Left ventricle myocardium inferior (tissue), 1 donor: ENCODE measurements at regions not wholly inside any gene's neighbourhood (a gene's known extent, or its start where the extent isn't known, plus 50 kb on each side); places are given as distances from the start of the nearest gene placed in this dataset.

Experiments
- DNase-seq: peaks from one replicate; pipeline ENCODE4 v3.0.0-alpha.2; 2020
- H3K27ac ChIP-seq: fragments of 200-600 bp; replicated peaks from 2 replicates; pipeline ENCODE4 v1.8.0; 2021
- H3K27me3 ChIP-seq: fragments of 200-600 bp; 2 replicates; pipeline ENCODE4 v1.8.0; 2021; ENCODE audit warnings: low read depth
- H3K36me3 ChIP-seq: fragments of 200-600 bp; 2 replicates; pipeline ENCODE4 v1.8.0; 2021
- H3K4me1 ChIP-seq: fragments of 200-600 bp; 2 replicates; pipeline ENCODE4 v1.8.0; 2021
- H3K4me3 ChIP-seq: fragments of 200-600 bp; 2 replicates; pipeline ENCODE4 v1.8.0; 2021; ENCODE audit warnings: mild to moderate bottlenecking, moderate library complexity
- H3K9me3 ChIP-seq: fragments of 200-600 bp; replicated peaks from 2 replicates; pipeline ENCODE4 v1.8.0; 2021
- CTCF ChIP-seq: fragments of 200-600 bp; IDR thresholded peaks from 2 replicates; pipeline ENCODE4 v1.8.0; 2021; ENCODE audit warnings: antibody characterized with exemption, mild to moderate bottlenecking, borderline replicate concordance
- intact Hi-C: fragments of 100-400 bp; cut with micrococcal nuclease; formaldehyde crosslinking; loops from one replicate; pipeline ENCODE4 v1.11.0; 2022
- donor health status: DM: no; HTN: yes; CAD: no; lungs with severe emphysema.

GRCh38 chr1:199724049-199724448 lies 303.5 kb upstream of the NR5A2 start:
- Histone ChIP-seq H3K4me3 (no peak overlapping the region), H3K27ac (no peak overlapping the region), H3K4me1 (no peaks in the 10 kb centered on the region), H3K27me3 (no peaks in the 10 kb centered on the region), H3K9me3 (no peaks in the 10 kb centered on the region), H3K36me3 (no peaks in the 10 kb centered on the region)
- intact Hi-C loops: no loop called here
- no peak for DNase-seq
- TF ChIP-seq CTCF: no peak

- Histone ChIP-seq H3K27me3 (no peaks in the 10 kb centered on the region), H3K9me3 (no peaks in the 10 kb centered on the region), H3K27ac (no peak overlapping the region), H3K36me3 (no peaks in the 10 kb centered on the region), H3K4me1 (no peaks in the 10 kb centered on the region), H3K4me3 (no peak overlapping the region)
- intact Hi-C loops: no loop called here
- no peak for DNase-seq
- TF ChIP-seq CTCF: no peak
Measured at GRCh38 chr1:199725002-199725565, 302.4 kb upstream of the NR5A2 start.

GRCh38 chr1:199727682-199728081 lies 299.8 kb upstream of the NR5A2 start:
- Histone ChIP-seq H3K9me3 (peaks cover 3% of the 10 kb centered on the region), H3K36me3 (no peaks in the 10 kb centered on the region), H3K27ac (no peak overlapping the region), H3K27me3 (no peaks in the 10 kb centered on the region), H3K4me3 (no peak overlapping the region), H3K4me1 (no peaks in the 10 kb centered on the region)
- intact Hi-C loops: no loop called here
- no peak for TF ChIP-seq CTCF
- no peak for DNase-seq

- no peak for TF ChIP-seq CTCF
- Histone ChIP-seq H3K9me3 (peaks cover 4% of the 10 kb centered on the region), H3K27me3 (no peaks in the 10 kb centered on the region), H3K36me3 (no peaks in the 10 kb centered on the region), H3K4me3 (no peak overlapping the region), H3K4me1 (no peaks in the 10 kb centered on the region), H3K27ac (no peak overlapping the region)
- intact Hi-C loops: no loop called here
- DNase-seq: no peak
Measured at GRCh38 chr1:199728345-199728744, 299.2 kb upstream of the NR5A2 start.

GRCh38 chr1:199733125-199733524 lies 294.4 kb upstream of the NR5A2 start:
- Histone ChIP-seq H3K4me3 (no peak overlapping the region), H3K27ac (no peak overlapping the region), H3K9me3 (peaks cover 4% of the 10 kb centered on the region), H3K36me3 (no peaks in the 10 kb centered on the region), H3K27me3 (no peaks in the 10 kb centered on the region), H3K4me1 (no peaks in the 10 kb centered on the region)
- no peak for DNase-seq
- TF ChIP-seq CTCF: no peak
- intact Hi-C loops: no loop called here

GRCh38 chr1:199734186-199734585 lies 293.3 kb upstream of the NR5A2 start:
- no peak overlapping the region for H3K27ac ChIP-seq
- peaks cover 4% of the 10 kb centered on the region for H3K9me3 ChIP-seq
- DNase-seq: no peak
- H3K4me3 ChIP-seq: no peak overlapping the region
- H3K27me3 ChIP-seq: no peaks in the 10 kb centered on the region
- intact Hi-C loops: no loop called here
- H3K4me1 ChIP-seq: no peaks in the 10 kb centered on the region
- TF ChIP-seq CTCF: no peak
- no peaks in the 10 kb centered on the region for H3K36me3 ChIP-seq
